ENCODE measurements at regions not wholly inside any gene's neighbourhood (a gene's known extent, or its start where the extent isn't known, plus 50 kb on each side); places are given as distances from the start of the nearest gene placed in this dataset.

GRCh38 chr2:126990605-126991532 lies 92.2 kb downstream of the TEX51 start:
- H3K27ac ChIP-seq (ENCODE audit: low read length): no peak overlapping the region
- WGBS: 66% methylated on average over 12 of the region's 12 CpGs
- DNase-seq (no peak), ATAC-seq (no peak)
- H3K4me3 ChIP-seq (ENCODE audit: low read length): no peak overlapping the region
- peaks cover 4% of the 10 kb centered on the region for H3K9me3 ChIP-seq (ENCODE audit: control insufficient read depth, low read length)
- H3K27me3 ChIP-seq (ENCODE audit: control insufficient read depth, insufficient read depth): no peaks in the 10 kb centered on the region
- H3K4me1 ChIP-seq (ENCODE audit: control insufficient read depth, insufficient read depth, low read length): no peaks in the 10 kb centered on the region
- intact Hi-C loops (cut with DNase I): no loop called here

- no peak overlapping the region for H3K27ac ChIP-seq (ENCODE audit: low read length)
- intact Hi-C loops (cut with DNase I): no loop called here
- no peak for ATAC-seq
- H3K4me1 ChIP-seq (ENCODE audit: control insufficient read depth, insufficient read depth, low read length): no peaks in the 10 kb centered on the region
- 22% methylated on average over 2 of the region's 2 CpGs for WGBS
- DNase-seq: no peak
- H3K9me3 ChIP-seq (ENCODE audit: control insufficient read depth, low read length): peaks cover 4% of the 10 kb centered on the region
- no peaks in the 10 kb centered on the region for H3K27me3 ChIP-seq (ENCODE audit: control insufficient read depth, insufficient read depth)
- H3K4me3 ChIP-seq (ENCODE audit: low read length): no peak overlapping the region
Observed at GRCh38 chr2:126994340-126994777, 95.7 kb downstream of the TEX51 start.

- WGBS: 47% methylated on average over 5 of the region's 5 CpGs
- H3K4me1 ChIP-seq (ENCODE audit: control insufficient read depth, insufficient read depth, low read length): no peaks in the 10 kb centered on the region
- H3K27ac ChIP-seq (ENCODE audit: low read length): no peak overlapping the region
- ATAC-seq (no peak), DNase-seq (no peak)
- intact Hi-C loops (cut with DNase I): no loop called here
- no peak overlapping the region for H3K4me3 ChIP-seq (ENCODE audit: low read length)
- no peaks in the 10 kb centered on the region for H3K27me3 ChIP-seq (ENCODE audit: control insufficient read depth, insufficient read depth)
- no peaks in the 10 kb centered on the region for H3K9me3 ChIP-seq (ENCODE audit: control insufficient read depth, low read length)
Observed at GRCh38 chr2:126995621-126996377, 97.1 kb downstream of the TEX51 start.

GRCh38 chr2:126996378-126996699 lies 97.6 kb downstream of the TEX51 start:
- intact Hi-C loops (cut with DNase I): no loop called here
- Histone ChIP-seq H3K27ac (ENCODE audit: low read length) (no peak overlapping the region), H3K9me3 (ENCODE audit: control insufficient read depth, low read length) (no peaks in the 10 kb centered on the region), H3K4me3 (ENCODE audit: low read length) (no peak overlapping the region), H3K27me3 (ENCODE audit: control insufficient read depth, insufficient read depth) (no peaks in the 10 kb centered on the region), H3K4me1 (ENCODE audit: control insufficient read depth, insufficient read depth, low read length) (no peaks in the 10 kb centered on the region)
- ATAC-seq: no peak
- 83% methylated on average over 1 of the region's 1 CpG for WGBS
- no peak for DNase-seq

All from right cardiac atrium (tissue), 5 donors.